ENCODE measurements at regions not wholly inside any gene's neighbourhood (a gene's known extent, or its start where the extent isn't known, plus 50 kb on each side); places are given as distances from the start of the nearest gene placed in this dataset.

- no peak for DNase-seq (ENCODE audit: low read depth)
- H3K4me3 ChIP-seq (ENCODE audit: low read length), result no peak overlapping the region
- TF ChIP-seq CTCF (conservative IDR thresholded peaks at IDR 0.05; ENCODE audit: low read depth, low read length), result no peak
Observed at GRCh38 chr5:107295914-107296313, 374.8 kb downstream of the EFNA5 start.

DNA sequence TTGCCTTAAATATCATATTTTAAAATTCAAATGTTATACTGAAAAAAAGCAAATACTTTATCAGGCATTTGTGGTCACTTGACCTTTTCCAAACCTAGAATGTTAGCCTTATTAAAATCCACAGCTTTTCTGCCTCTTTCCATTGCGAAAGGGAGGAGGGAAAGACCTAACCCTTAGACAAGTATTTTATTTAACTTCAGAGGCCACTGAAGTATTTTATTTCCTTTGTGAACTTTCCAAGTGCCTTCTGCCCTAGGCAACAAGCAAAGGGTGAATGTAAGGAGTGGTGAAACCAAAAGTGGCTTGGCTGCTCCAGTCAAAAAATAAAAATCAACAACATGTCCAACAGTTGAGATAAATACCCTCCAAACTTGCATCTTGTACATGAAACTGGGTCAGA is 376.1 kb downstream of the EFNA5 start:
- TF ChIP-seq CTCF (conservative IDR thresholded peaks at IDR 0.05; ENCODE audit: low read depth, low read length), result no peak
- H3K4me3 ChIP-seq (ENCODE audit: low read length), result no peak overlapping the region
- no peak for DNase-seq (ENCODE audit: low read depth)

GRCh38 chr5:107294211-107294550 is 376.6 kb downstream of the EFNA5 start:
- no peak overlapping the region for H3K4me3 ChIP-seq (ENCODE audit: low read length)
- no peak for TF ChIP-seq CTCF (conservative IDR thresholded peaks at IDR 0.05; ENCODE audit: low read depth, low read length)
- DNase-seq (ENCODE audit: low read depth), result no peak

DNA sequence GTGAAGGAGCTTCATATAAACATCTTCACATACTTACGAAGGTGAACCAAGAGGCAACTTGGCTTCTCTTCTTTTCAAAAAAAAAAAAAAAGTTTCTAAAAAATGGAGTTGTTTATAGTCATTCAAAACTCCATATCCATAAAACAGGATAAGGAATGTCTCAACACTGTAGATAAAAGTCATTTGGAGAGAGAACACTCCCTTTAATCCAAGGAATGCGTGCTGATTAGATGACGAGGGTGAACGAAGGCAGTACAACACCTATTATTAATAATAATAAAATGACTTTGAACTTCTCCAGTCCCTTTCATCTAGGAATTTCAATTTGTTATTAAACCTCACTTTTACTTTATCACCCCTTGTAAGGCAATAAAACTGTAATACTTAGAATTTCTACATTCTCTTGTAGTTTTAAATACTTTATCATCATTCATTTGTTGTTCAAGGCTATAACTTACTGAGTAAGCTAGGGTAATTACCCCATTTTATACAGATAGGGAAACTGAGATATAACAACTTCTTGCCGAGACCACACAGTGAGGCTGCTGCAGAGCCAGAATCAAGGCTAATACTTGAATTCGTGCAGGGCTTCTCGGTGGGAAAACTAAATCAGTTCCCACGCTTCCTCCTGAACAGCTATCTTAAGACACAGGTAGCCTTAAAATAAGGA is 377.1 kb downstream of the EFNA5 start:
- H3K4me3 ChIP-seq (ENCODE audit: low read length), result no peak overlapping the region
- no peak for TF ChIP-seq CTCF (conservative IDR thresholded peaks at IDR 0.05; ENCODE audit: low read depth, low read length)
- no peak for DNase-seq (ENCODE audit: low read depth)

- DNase-seq (ENCODE audit: low read depth), result no peak
- no peak overlapping the region for H3K4me3 ChIP-seq (ENCODE audit: low read length)
- no peak for TF ChIP-seq CTCF (conservative IDR thresholded peaks at IDR 0.05; ENCODE audit: low read depth, low read length)
Observed at GRCh38 chr5:107291866-107292265, 378.9 kb downstream of the EFNA5 start.

- no peak for DNase-seq (ENCODE audit: low read depth)
- TF ChIP-seq CTCF (conservative IDR thresholded peaks at IDR 0.05; ENCODE audit: low read depth, low read length), result no peak
- no peak overlapping the region for H3K4me3 ChIP-seq (ENCODE audit: low read length)
Observed at GRCh38 chr5:107290780-107291398, 379.8 kb downstream of the EFNA5 start.

DNA sequence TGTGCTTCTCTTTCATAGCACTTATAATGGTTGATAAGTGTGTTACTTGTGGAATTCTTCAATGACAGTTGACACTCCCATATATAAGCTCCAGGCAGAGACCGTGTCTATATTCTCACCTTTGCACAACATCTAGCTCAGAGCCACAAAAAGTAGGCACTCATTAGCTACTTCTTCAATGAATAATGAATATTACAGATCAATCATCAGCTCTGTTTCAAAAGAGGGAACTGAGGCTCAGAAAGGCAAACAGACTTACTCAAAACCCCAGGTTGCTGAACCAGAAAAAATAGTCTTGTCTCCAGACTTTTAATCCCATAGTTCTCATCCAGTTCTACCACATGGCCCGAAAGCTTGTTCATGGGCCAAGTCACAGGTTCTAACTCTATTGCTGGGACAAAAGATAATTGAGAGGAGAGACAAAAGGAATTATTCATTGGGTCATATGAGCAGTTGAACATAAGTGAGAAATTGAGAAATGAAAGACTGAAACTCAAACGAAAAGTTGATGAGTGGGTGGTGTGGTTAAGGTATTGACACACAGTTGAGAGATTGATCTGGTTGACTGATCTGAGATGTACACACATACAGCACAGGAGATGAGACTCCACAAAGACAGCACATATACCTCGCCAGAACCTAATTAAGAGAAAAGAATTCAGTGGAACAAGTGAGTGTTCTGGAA is 381.6 kb downstream of the EFNA5 start:
- no peak for DNase-seq (ENCODE audit: low read depth)
- H3K4me3 ChIP-seq (ENCODE audit: low read length), result no peak overlapping the region
- TF ChIP-seq CTCF (conservative IDR thresholded peaks at IDR 0.05; ENCODE audit: low read depth, low read length), result no peak
